ENCODE measurements at regions not wholly inside any gene's neighbourhood (a gene's known extent, or its start where the extent isn't known, plus 50 kb on each side); places are given as distances from the start of the nearest gene placed in this dataset.

GRCh38 chr18:38087538-38087937 lies 521.9 kb upstream of the CELF4 start:
- intact Hi-C loops (cut with DNase I) = no loop called here
- no peak for ATAC-seq

GRCh38 chr18:38081516-38081915 lies 515.9 kb upstream of the CELF4 start:
- TF ChIP-seq CTCF (IDR thresholded peaks at IDR 0.05) (no peak), POLR2A (IDR thresholded peaks at IDR 0.05) (no peak)
- Histone ChIP-seq H3K4me1 (no peaks in the 10 kb centered on the region), H3K27ac (no peak overlapping the region), H3K9me3 (no peaks in the 10 kb centered on the region), H3K4me3 (no peak overlapping the region), H3K36me3 (no peaks in the 10 kb centered on the region), H3K27me3 (no peaks in the 10 kb centered on the region)
- ATAC-seq = no peak
- WGBS (ENCODE audit: insufficient coverage, low coverage, low lambda C conversion rate, missing lambda C conversion rate) = 44% methylated on average over 1 of the region's 1 CpG
- no peak for DNase-seq
- intact Hi-C loops (cut with DNase I) = no loop called here

More at GRCh38 chr18:38087538-38087937, 521.9 kb upstream of the CELF4 start:
- Histone ChIP-seq H3K36me3 (no peaks in the 10 kb centered on the region), H3K4me3 (no peak overlapping the region), H3K27me3 (no peaks in the 10 kb centered on the region), H3K9me3 (no peaks in the 10 kb centered on the region), H3K4me1 (no peaks in the 10 kb centered on the region), H3K27ac (no peak overlapping the region)
- DNase-seq = no peak
- TF ChIP-seq CTCF (IDR thresholded peaks at IDR 0.05) = no peak
- TF ChIP-seq POLR2A (IDR thresholded peaks at IDR 0.05) = no peak
- 17% methylated on average over 1 of the region's 1 CpG for WGBS (ENCODE audit: insufficient coverage, low coverage, low lambda C conversion rate, missing lambda C conversion rate)

- H3K4me1 ChIP-seq = no peaks in the 10 kb centered on the region
- ATAC-seq (no peak), DNase-seq (no peak)
- no peaks in the 10 kb centered on the region for H3K27me3 ChIP-seq
- H3K4me3 ChIP-seq = no peak overlapping the region
- TF ChIP-seq POLR2A (IDR thresholded peaks at IDR 0.05) (no peak), CTCF (IDR thresholded peaks at IDR 0.05) (no peak)
- intact Hi-C loops (cut with DNase I) = no loop called here
- H3K27ac ChIP-seq = no peak overlapping the region
- no peaks in the 10 kb centered on the region for H3K36me3 ChIP-seq
- H3K9me3 ChIP-seq = no peaks in the 10 kb centered on the region
- 29% methylated on average over 4 of the region's 4 CpGs for WGBS (ENCODE audit: insufficient coverage, low coverage, low lambda C conversion rate, missing lambda C conversion rate)
Measured at GRCh38 chr18:38077229-38077628, 511.6 kb upstream of the CELF4 start.

- WGBS (ENCODE audit: insufficient coverage, low coverage, low lambda C conversion rate, missing lambda C conversion rate) = 39% methylated on average over 5 of the region's 5 CpGs
- ATAC-seq = no peak
- no peak for TF ChIP-seq POLR2A (IDR thresholded peaks at IDR 0.05)
- TF ChIP-seq CTCF (IDR thresholded peaks at IDR 0.05) = no peak
- no peak for DNase-seq
- Histone ChIP-seq H3K27me3 (no peaks in the 10 kb centered on the region), H3K27ac (no peak overlapping the region), H3K4me3 (no peak overlapping the region), H3K9me3 (no peaks in the 10 kb centered on the region), H3K4me1 (no peaks in the 10 kb centered on the region), H3K36me3 (no peaks in the 10 kb centered on the region)
- intact Hi-C loops (cut with DNase I) = no loop called here
Measured at GRCh38 chr18:38076346-38077070, 510.9 kb upstream of the CELF4 start.
